ENCODE measurements at regions not wholly inside any gene's neighbourhood (a gene's known extent, or its start where the extent isn't known, plus 50 kb on each side); places are given as distances from the start of the nearest gene placed in this dataset.

- no peak for TF ChIP-seq ZBTB10 (CRISPR knock-in tag; IDR thresholded peaks at IDR 0.05; ENCODE audit: borderline replicate concordance)
- TF ChIP-seq TFE3 (CRISPR knock-in tag; IDR thresholded peaks at IDR 0.05) = no peak
Observed at GRCh38 chr21:15208786-15209185, 144.0 kb upstream of the NRIP1 start.
